Right hindlimb (tissue), 1 donor: ENCODE measurements at regions not wholly inside any gene's neighbourhood (a gene's known extent, or its start where the extent isn't known, plus 50 kb on each side); places are given as distances from the start of the nearest gene placed in this dataset.

Experiments used
- DNase-seq: peaks from one replicate; pipeline ENCODE4 v3.0.0-alpha.2; 2018

DNA sequence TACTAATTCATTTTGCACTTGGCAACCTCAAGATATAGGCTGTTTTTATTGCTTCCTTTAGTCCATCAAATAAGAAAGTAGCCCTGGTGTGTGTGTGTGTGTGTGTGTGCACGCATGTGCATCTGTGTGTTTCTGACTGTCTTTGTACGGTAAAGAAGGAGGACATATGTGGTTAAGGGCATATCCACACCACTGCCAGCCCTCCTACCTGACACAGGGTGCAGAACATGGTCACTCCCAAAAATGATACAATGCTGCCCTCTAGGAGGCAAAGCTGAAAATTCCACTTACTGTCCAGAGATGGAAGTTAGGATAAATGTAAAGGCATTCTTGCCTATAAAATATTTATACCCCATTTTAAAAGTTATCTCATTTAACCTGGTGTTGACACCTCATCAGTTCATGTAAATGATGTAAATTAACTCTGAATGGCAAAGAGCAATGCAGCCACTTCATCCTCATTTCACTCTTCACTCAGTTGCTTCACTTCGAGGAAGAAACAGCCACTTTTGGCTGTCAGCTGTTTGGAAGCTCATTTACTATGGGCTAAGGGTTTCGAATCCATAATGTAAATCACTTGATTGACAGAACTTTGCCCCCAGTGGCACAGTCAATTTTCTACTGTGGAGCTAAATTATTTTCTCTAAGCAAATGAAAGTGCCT, 83.1 kb upstream of the MTNR1B start:
- peak; percentile 64 for DNase-seq

DNA sequence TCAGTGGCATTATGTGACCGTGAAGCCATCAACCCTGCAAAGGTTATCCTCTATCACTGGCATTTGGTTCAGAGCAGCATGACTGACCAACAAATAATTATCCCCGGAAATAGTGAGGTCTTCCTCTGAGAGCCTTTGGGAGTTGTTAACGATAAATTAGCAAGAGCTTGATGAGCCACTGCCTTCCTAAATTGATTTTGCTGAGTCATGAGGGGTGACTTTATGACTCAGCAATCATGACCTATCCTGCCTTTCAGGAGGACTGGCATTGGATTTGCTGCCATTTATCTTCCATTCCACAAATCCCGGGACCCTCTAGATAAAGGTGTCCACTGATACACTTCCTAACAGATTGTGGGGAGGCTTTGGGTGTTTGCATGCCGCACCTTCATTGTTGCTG, 80.8 kb upstream of the MTNR1B start:
- no peak for DNase-seq

DNA sequence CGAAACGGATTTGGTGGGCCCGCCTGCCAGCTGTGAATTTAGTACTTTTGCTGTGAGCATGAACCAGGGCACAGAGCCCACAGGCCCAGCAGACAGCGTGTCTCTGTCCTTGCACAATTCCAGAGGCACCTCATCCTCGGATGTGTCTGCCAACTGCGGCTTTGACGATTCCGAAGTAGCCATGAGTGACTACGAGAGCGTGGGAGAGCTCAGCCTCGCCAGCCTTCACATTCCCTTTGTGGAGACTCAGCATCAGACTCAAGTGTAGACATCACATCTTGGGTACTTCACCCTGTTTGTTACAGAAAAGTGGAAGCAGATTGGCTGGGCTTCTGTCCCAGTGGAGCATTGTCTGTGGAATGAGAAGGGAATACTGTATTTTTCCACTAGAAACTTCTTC, 78.6 kb upstream of the MTNR1B start:
- no peak for DNase-seq

DNA sequence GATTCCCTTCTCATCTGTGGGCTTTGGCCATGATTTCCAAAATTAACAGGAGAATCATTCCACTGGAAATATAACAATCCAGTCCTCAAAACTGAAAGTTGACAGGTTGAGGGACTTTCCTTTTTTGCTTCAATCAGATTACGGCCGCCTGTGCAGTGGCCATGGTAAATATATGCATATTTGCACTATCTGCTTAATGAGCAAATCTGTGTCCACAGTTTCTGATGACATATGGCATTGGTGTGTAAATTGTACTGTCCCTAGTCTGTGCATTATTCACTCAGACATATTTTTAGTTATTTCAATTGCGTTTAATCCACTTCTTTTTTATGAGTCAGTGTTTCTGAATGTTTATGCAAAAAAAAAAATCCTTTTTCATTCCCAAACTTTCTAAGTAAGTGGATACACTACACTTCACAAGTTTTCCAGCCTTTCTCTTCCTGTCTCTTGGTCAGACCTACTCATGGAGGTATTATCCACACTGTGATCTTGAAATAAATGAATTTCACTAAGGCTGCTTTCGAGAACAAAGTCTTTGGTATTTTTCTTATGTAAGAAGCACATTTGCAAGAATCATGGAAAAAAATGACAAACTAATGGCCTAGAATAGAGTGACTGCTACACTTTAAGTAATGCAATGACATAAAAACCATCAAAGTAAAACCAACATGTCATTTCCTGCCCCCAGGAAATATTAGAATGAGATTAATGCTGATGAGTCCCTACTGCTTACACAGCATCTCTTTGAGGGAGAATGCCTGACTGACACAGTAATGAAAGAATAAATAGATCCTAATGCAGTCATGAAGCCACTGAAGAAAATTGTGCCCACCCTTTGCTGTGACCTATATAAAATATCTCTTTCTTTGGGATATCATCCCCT, 76.4 kb upstream of the MTNR1B start:
- no peak for DNase-seq

DNA sequence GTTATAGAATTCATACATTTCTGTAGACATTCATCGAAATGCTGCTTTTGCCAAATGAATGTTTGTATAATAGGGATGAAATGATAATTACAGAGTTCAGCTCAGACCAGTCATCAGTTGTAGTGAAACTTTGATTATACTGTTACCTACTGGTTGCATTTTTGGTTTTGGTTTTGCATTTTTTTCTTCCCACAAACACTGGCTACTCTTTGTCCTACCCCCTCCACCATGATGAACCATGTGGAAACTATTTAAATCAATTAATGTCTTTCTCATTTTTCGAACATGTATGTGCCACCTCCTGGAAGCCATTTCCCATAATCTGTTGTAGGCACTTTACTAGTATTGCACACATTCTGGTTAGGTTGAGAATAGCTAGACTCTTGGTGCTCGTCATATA, 75.3 kb upstream of the MTNR1B start:
- no peak for DNase-seq

DNA sequence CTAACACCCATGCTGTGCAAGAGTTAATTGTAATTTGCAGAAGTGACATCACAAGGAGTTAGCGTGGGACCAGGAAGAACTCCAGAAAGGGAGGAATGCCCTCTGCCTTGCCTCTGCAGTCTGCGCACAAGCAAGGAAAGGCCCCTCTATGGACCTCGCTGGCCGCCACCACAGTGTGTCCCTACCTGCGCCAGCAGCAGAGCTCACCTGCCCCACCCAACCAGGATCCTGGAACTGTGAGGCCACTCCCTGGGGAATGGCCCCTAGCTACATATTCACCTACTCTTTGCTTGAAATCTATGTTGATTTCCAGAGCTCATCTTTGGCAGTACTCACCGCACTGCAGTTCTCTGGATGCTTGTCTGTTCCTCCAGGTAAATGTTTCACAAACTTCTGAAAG, 72.0 kb upstream of the MTNR1B start:
- no peak for DNase-seq

DNA sequence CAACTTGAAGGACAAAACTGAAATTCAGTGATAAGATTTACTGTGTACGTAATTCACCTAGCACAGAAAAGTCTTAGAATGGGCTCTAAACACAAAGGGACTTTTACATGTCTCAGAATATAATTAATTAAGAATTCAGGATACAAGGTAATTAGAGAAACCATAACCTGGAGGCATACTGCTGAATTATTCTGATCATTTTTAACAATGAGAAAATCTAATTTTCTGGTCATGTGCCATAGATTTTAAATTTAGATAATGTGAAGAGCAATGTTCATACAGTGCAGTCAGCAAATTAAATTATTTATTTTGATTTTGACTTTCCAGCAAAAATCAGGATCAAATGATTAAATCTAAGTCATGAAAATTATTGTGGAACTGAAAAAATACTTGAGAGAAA, 67.0 kb upstream of the MTNR1B start:
- no peak for DNase-seq

DNA sequence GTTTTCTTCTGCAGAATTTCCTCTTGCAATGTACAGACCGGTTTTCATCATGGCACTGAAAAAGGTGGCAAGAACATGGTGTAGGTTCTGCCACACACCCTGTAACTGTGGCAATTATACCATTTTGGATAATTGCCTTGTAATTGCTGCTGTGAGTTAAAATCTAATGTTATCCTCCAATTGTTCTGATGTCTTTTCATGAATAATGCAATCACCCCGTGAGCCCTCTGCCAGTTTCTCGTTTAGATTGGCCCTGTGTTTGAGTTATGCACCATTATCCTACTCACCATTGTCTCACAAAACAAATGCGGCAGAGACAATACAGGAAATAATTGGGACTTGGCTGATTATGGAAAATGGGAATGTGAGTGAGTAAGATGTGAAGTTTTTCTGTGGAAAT, 61.8 kb upstream of the MTNR1B start:
- DNase-seq: no peak

DNA sequence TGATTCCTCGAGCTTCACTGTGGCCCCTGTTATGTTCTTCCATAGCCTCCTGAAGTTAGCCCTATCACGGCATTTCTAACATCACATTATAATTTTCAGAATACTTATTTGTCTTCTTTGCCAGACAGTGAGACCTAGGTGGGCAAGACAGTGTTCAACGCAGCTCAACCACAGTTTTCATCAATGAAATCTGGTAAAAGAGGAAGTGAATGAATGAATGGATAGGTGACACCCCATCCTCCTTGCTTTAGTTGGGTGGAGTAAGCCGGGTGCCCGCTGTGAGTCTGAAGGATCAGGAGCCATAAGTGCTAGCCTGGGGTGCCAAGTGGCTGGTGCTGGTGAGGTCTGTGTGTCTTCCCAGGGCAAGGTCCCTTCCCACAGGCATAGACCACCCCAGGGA, 60.2 kb upstream of the MTNR1B start:
- DNase-seq: no peak

DNA sequence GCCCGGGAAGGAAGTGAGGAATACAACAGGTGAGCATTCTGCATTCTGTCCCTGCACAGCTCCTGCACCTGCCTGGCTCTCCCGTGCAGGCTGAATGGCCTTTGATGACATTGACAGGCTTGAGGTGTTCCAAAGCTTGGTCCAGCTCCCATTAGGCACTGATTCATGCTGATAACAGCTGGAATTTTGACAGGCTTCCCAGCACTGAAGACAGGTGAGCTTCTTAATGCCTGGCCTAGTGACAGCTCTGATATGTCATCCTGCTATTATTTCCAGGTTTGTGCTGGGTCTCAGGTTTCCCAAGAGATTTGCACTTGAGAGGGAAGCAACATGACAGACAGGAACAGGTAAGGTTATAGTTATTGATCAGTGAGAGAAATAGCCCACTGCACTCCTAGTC, 58.0 kb upstream of the MTNR1B start:
- DNase-seq: no peak

DNA sequence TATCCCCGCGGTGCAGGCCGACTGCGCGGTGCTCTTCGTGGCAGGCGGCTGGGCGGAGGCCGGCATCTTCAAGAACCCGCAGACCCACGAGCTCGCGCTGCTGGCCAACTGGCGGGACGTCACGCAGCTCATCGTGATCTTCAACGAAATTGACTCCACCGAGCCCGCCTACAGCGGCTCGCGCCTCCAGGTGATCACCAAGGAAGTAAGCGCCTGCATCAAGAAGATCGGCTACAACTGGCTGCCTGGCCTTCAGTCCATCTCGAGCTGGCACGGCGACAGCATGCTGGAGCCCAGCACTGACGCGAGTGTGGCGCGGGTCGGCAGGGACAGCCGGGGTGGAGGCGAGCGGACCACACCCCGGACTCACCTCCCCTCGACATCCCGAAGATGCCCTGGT, 53.9 kb upstream of the MTNR1B start:
- DNase-seq: no peak

DNA sequence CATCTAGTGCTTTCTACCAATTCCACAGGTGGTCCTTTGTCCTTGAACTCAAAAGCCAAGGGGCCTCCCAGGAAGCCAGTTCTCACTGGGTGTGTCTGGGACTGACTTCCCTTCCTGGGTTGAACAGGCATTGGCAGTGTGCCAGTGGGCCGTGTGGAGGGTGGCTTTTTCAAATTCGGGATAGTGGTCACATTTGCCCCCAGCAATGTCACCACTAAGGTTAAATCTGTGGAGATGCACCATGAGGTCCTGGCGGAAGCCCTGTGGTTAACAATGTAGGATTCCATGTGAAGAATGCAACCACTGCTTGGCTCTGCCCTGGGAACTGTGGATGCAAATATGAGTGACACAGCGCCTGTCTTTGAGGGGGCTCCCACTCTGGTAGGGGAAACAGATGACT, 53.2 kb upstream of the MTNR1B start:
- DNase-seq: no peak

DNA sequence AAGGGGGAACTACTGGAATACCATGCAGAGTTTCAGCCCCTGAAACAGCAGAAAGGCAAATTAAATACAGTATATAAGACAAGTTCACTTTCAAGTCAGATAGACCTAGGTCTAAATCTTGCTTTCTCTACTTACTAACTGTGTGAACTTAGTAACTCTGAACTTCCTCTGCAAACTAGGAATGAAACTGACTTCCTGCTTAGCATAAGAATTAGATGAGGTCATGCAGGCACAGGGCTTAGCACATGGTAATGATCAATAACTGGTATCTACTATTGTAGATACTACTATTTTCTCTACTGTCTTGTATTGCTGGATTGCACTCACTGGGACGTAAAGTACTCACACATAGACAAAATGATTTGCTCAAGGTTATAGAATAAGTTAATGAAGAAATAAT, 51.5 kb upstream of the MTNR1B start:
- DNase-seq: no peak

DNA sequence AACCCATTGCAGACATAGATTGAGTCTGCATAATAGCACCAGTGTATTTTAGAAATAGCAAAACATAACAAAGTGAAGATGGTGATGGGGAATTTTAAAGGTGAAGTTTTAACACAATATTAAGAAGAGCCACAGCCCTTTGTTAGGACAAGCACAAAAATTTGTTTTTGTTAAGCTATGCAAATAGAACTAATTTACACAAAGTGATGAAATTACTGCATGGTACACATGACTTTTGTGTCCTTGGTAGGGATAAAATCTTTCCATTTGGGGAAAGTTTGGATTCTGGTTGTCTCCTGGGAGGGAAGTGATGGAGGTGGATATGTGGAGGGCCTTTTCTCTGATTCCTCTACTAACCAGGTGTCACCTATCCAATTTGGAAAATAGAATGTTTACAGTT, 50.4 kb upstream of the MTNR1B start:
- no peak for DNase-seq
